ENCODE measurements at regions not wholly inside any gene's neighbourhood (a gene's known extent, or its start where the extent isn't known, plus 50 kb on each side); places are given as distances from the start of the nearest gene placed in this dataset.

DNA sequence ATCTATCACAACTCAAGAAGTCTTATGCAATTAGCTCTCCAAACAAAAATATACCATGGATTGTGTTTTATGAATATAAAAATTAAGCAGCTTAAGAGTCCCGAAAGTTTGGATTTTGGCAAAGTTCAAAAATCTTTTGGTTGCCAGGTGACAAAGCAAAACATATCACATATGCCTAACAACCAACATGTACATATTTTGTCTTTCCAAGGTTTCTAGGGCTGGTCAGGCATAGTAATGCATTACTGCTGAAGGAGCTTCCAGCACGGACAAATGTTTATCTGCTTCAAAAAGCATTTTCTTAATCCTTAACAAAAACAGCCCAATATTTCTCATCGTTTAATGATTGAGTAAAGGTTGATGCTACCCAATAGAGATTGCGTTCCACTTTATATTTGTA, 1327.1 kb upstream of the ZEB2 start:
- DNase-seq = no peak

- DNase-seq = no peak
Observed at GRCh38 chr2:145845923-145846322, 1326.0 kb upstream of the ZEB2 start.

DNA sequence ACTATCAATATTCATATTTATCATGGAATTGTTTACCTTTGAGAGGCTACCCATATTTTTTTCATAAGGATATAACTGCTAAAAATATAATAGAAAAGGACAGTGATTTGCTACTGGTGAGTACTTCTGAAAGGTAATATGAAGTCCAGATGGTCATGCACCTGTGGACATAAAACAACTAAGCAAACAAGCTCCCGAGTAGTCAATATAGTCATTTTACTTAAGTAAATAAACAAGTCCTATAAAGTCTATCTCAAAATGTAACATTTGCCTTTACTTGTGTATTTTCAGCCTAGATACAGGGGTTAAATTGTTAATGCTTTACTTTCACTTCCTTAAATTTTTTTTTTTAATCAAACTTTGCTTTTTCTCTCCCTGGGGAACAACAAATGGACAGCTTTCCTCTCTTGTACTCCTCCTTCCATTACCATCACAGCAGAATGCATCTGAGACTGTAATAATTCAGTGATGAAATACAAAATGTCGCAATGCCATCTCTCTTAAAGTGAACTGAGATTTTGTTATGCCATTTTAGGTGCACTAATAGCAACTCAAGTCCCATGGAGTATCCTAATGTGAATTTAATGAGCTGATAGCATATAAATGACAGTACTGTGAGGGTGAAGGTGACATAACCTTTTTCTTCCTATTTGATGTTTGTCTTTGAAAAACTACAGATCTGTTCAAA, 1325.4 kb upstream of the ZEB2 start:
- DNase-seq = no peak

DNA sequence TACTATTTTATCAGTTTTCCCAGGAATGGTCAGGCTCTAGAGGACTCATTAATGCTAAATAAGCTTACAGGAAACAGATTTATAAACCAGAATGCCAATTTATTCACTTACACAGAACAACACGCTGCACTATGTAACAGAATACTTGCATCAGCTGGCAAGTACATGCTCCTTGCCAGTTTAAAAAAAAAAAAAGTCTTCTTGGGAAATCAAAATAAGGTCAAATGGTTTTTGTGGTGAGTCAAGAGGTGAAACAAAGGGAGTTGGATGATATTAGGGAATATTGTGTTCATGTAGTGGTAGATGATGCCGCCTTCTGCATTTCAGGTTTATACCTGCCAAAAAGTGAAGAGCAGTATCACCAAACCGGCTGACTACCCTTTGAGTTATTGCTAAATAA, 1322.1 kb upstream of the ZEB2 start:
- DNase-seq = no peak

DNA sequence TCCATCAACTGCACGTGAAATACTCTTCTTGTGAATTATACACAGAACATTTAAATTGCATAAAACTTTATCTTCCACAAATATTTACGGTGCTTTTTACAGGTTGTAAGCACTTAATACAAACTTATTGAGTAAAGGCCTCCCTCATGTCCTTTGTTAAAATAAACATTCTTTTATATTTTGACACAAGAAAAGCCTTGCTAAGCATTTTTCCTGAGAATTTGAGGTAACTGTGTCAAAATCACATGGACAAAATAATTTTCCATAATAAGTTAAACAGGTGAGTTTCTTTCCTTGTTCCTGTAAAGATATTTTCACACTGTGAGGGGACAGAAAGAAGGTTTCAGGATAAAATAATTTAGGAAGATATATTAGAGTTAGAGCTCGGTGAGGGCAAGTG, 1317.1 kb upstream of the ZEB2 start:
- no peak for DNase-seq

DNA sequence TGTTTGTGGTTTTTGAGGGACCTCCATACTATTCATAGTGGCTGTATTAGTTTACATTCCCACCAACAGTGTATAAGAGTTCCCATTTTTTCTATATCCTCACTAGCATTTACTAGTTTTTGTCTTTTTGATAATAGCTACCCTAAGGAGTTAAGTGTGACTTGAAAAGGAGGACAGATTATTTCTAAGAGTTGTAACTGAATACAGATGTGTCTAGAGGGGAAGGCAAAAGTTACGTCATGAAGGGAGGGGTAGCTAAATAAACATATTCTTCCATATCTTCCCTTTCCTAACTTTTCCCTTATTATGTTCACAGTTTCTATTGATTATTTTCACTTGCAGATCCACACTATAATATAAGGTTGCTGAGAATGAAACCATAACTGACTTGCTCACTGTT, 1315.7 kb upstream of the ZEB2 start:
- no peak for DNase-seq

DNA sequence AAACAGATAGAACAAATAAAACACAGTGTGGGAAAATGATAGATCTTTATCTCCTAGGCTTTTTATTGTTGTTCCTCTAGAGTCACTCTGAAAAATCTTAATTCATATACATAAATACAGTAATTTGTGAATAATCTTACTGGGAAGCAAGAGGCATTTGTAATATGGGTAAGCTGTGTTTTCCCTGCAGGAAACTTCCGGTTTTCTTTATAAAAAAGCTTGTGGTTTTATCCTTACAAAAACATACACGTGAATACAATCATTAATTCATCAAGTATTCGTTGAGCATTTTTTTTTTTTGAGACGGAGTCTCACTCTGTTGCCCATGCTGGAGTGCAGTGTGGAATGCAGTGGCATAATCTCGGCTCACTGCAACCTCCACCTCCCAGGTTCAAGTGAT, 1312.8 kb upstream of the ZEB2 start:
- DNase-seq = no peak

GRCh38 chr2:145829931-145830330, 1310.0 kb upstream of the ZEB2 start:
- no peak for DNase-seq

DNA sequence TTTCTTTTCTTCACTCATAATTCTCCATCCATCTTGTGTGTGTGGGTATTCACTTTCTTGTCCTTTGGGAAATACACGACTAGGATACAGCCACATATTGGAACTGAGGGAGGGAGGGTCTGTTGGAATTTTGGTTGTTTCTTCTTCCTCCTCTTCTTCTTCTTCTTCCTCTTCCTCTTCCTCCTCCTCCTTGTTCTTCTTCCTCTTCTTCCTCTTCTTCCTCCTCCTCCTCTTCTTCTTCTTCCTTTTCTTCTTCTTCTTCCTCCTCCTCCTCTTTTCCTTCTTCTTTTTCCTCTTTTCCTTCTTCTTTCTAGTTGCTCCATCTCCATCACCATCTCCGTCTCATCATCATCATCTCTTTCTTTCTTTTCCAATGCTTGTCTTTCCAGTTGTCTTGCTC, 1307.3 kb upstream of the ZEB2 start:
- no peak for DNase-seq

GRCh38 chr2:145824384-145824783, 1304.5 kb upstream of the ZEB2 start:
- no peak for DNase-seq

GRCh38 chr2:145822892-145823534, 1303.1 kb upstream of the ZEB2 start:
- DNase-seq = no peak

DNA sequence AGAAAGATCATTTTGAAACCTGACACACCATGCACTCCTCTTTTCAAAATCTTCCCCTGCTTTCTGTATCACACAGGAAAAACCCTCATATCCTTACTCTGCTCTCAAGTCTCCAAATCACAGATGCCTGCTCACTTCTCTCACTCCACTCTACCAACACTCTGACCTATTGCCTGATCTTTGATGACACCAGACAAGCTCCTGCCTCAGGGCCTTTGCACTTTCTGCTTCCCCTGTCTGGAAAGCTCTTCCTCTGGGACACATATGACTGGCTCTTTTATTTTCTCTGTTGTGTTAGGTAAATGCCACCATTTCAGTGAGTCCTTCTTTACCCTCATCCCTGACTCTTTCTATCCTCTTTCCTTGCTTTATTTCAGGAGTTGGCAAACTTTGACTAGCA, 1300.7 kb upstream of the ZEB2 start:
- DNase-seq = no peak

- DNase-seq = no peak
Observed at GRCh38 chr2:145818890-145819504, 1299.1 kb upstream of the ZEB2 start.

GRCh38 chr2:145815933-145816332, 1296.0 kb upstream of the ZEB2 start:
- DNase-seq = no peak

DNA sequence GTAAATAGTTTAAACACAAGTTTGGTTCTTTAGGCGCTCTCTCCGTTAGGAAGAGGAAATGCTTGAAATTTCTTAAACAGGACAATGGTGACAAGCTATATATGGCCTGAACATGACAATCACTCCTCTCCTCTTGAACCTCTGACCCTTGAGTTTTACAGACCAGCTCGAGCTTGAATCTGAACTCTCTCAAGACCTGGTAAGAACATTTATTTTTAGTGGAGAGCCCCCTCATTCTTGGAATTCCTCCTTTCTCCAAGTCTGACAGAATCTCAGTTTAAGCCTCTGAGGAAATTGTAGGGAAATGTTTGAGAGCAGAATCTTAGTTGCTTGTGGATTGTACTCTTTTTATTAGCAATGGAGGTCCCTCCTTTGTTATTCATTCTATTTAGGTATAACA, 1293.6 kb upstream of the ZEB2 start:
- DNase-seq = no peak

GRCh38 chr2:145812165-145812554, 1292.2 kb upstream of the ZEB2 start:
- DNase-seq = no peak

DNA sequence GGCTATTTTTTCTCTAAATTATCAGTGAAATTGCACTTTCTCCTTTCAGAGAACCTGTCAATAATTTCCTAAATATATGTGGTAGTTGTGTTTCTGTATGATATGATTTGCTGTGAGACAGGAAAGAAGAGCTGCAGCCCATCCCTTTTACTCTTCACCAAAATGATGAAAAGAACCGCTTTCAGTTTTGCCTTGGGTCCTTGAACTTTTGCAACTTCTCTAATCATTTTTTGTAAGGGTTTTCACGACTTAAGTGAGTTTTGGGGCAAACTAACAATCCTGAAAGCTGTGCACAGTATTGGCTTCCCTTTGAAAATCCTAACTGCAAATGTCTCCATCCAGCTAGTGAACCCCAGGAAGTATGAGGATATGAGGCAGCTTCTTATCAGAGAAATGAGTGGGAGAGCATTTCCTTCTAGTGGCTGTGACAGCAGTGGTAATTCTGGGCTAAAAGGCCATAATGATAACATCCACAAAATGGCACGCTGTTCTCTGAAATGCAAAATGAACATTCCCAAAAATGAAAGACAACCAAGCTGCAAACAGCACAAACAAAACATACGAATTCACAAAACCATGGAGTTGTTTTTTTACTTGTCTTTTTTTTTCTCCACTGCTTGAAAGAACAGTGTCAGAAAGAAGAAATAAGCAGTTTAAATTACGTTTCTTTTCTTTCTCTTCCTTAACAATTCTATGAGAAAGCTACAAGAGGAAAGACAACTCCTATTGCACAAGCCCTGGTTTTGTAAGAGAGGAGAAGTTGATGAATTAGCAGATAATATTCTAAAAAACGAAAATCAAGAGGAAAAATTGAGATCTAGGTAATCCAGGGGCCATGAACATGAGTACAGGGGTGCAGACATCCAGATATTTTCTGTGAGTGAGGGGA, 1291.6 kb upstream of the ZEB2 start:
- DNase-seq = no peak

DNA sequence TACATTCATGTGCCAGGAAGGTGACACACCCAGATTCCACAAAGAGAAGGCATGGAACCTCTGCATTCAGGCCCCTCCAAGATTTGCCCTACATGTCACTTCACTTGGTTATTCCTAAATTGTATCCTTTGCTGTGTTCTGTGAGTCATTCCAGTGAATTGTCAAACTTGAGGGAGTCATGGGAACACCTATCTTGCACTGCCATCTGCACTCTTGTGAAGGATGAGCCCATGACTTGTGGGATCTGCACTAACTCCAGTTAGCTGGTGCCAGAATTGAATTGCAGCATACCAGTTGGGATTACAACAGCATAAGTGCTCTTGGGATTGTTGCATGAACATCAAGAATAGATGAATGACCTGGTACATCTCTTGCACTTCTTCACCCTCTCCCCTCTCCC, 1288.0 kb upstream of the ZEB2 start:
- DNase-seq = no peak

- no peak for DNase-seq
Observed at GRCh38 chr2:145807554-145807953, 1287.6 kb upstream of the ZEB2 start.

DNA sequence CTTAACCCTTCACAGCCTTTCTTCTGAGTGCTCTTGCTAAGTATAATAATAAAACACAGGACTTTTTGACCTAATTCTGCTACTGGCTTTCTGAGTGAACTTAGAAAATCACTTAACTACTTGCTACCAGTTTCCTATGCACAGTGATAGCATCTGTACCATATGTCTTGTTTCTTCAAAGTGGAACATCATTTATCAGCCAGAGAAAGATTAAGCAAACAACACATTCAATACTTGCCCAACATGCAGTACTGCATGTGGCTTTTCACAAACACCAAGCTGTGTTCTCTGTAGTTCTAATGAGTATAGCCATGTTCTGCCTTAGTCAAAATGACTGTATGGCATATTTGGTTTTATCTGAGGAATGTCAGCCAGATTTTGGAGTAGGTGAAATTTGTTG, 1286.6 kb upstream of the ZEB2 start:
- no peak for DNase-seq

- no peak for DNase-seq
Observed at GRCh38 chr2:145802133-145802532, 1282.2 kb upstream of the ZEB2 start.

DNA sequence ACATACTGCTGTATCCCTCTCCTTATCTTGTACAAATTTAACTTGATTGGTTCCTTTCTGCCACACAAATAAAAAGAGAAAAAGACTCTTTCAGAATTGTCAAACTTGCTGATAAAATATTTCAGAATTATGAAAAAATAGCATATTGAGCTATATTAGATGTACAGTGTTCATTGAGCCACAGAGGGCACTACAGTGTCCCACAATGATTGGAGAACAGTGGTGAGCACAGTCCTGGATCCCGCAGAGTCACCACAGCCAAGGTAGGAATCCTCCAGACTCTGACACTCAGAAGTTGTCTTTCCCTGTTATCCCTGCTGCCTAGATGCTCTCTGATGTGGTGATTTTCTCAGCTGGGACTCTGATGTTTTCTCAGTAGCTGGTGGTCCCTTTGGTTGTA, 1281.3 kb upstream of the ZEB2 start:
- DNase-seq = no peak

All from T-helper 2 cell (primary cell).